Muscle layer of colon (tissue), 2 donors: ENCODE measurements at regions not wholly inside any gene's neighbourhood (a gene's known extent, or its start where the extent isn't known, plus 50 kb on each side); places are given as distances from the start of the nearest gene placed in this dataset.

ENCODE experiments used
- H3K27ac ChIP-seq: one replicate; pipeline ENCODE4 v1.7.0; 2013; ENCODE audit warnings: low read depth, mild to moderate bottlenecking, low read length, moderate library complexity
- H3K27me3 ChIP-seq, 2 donors: one replicate each; pipeline ENCODE4 v1.7.0; 2013; ENCODE audit warnings: low read length in 2 of 2, mild to moderate bottlenecking in 2 of 2; ENCODE audit not compliant: insufficient read depth in 2 of 2, control insufficient read depth in 1 of 2
- H3K36me3 ChIP-seq: one replicate; pipeline ENCODE4 v1.7.0; 2013; ENCODE audit warnings: mild to moderate bottlenecking, low read length; ENCODE audit not compliant: insufficient read depth
- H3K4me1 ChIP-seq: one replicate; pipeline ENCODE4 v1.7.0; 2013; ENCODE audit warnings: mild to moderate bottlenecking, low read length; ENCODE audit not compliant: insufficient read depth
- H3K4me3 ChIP-seq, 2 donors: one replicate each; pipeline ENCODE4 v1.7.0; 2013; ENCODE audit warnings: low read length in 2 of 2, low read depth in 1 of 2, mild to moderate bottlenecking in 1 of 2, moderate library complexity in 1 of 2
- H3K9ac ChIP-seq: one replicate; pipeline ENCODE4 v1.7.0; 2013; ENCODE audit warnings: low read length
- H3K9me3 ChIP-seq: one replicate; pipeline ENCODE4 v1.7.0; 2013; ENCODE audit warnings: mild to moderate bottlenecking, low read length
- donor health status: abdominal sarcoma.
- donor health status: Adenocarcinoma of cecum.

DNA sequence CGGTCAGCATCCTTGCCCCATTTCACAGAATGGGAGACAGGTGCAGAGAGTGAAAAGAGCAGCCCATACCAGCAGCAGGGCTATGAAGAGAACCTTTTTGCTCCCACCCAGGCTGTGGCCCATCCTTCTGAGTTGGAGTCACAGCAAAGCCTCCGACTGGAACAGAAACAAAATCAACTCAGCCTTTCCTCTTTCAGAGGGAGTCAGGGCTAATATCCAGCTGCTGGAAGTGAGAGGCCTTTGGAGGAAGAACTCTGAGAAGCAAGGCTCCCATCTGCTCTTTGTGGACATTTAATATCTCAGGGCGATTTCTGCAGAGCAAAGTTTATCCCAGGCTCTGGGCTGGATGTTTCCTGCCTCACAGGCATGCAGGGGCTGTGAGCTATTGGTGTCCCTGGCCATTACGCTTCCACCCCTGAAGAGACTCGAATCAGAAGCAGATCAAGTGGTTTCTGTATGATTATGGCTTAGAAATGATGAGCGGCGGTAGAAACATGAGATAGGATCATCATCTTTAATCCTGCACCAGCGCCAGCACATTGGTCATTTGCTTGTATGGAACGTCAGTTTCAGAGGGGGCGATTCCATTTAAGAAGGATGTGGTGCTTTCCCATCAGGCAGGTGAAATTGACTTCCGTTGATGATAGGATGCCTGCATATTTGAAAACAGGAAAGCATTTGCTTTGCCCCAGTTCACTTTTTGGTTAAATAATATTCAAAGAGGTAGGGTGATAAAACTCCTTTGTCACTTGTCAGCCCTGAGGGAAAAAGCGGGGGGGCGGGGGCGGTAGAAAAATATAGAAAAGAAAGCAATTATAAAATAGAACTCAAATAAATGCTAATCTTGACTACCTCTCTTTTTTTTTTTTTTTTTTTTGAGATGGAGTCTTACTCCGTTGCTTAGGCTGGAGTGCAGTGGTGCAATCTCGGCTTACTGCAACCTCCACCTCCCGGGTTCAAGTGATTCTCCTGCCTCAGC lies 152.4 kb downstream of the LRRC30 start:
- H3K4me3 ChIP-seq, result no peak overlapping the region
- H3K9ac ChIP-seq, result no peak overlapping the region
- no peaks in the 10 kb centered on the region for H3K27me3 ChIP-seq
- no peaks in the 10 kb centered on the region for H3K36me3 ChIP-seq
- no peaks in the 10 kb centered on the region for H3K9me3 ChIP-seq
- no peak overlapping the region for H3K27ac ChIP-seq
- H3K4me1 ChIP-seq, result peaks cover 12% of the 10 kb centered on the region

DNA sequence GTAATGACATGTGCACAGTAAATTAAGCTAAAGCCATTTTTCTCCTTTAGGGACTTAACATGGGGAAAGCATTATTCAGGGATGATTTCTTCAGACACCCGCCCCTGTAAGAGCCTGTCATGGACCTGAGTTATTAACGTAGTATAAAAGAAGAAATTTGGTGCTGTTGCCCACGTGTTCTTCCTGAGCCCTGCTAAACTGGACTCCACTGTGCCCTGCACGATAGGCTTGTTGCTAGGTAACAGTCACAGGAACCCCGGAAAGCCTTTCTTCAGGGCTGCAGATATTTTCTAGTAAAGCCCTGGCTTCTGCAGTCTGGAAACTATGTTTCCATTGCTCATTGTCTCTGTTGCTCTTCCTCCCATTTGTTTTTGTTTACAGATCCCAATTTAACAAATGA lies 157.9 kb downstream of the LRRC30 start:
- Histone ChIP-seq H3K27me3 (no peaks in the 10 kb centered on the region), H3K36me3 (no peaks in the 10 kb centered on the region)

DNA sequence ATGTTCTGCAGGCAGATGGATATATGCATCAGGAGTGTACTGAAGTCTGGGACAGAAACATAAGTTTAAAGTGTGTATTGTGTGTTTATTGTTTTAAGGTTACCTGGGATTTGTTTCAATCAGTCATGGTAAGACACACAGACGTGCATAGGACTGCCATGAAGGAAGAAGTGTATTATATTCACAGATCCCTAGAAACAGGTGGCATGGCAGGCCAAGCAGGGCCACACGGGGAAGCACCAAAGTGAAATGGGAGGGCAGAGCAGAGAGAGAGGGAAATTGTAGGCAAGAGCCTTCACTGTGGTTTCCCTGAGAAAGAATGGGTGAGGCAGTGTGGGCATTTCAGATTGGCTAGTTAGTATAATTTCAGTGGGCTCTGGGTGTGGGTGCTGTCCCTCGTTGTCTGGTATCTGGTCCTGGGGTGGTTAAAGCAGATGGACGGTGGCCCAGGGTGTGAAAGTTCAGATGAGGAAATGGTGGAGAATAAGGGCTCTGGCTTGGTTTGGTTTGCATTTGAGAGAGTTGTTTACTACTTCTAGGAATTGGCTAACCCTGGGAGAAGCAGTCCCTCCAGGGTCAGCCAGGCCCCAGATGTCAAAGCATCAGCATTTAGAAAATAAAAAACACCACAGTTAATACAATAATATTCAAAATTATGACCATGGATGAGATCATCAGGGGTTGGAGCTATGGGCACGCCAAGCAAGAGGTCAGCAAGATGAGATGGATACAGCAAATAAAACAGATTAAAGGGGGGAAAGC lies 160.0 kb downstream of the LRRC30 start:
- Histone ChIP-seq H3K27me3 (no peaks in the 10 kb centered on the region), H3K9ac (no peak overlapping the region), H3K4me3 (no peak overlapping the region), H3K36me3 (no peaks in the 10 kb centered on the region), H3K9me3 (no peaks in the 10 kb centered on the region), H3K4me1 (peaks cover 5% of the 10 kb centered on the region), H3K27ac (no peak overlapping the region)

More for the DNA sequence above, 157.9 kb downstream of the LRRC30 start:
- Histone ChIP-seq H3K27ac (no peak overlapping the region), H3K4me3 (no peak overlapping the region), H3K9me3 (no peaks in the 10 kb centered on the region), H3K4me1 (no peaks in the 10 kb centered on the region), H3K9ac (no peak overlapping the region)

DNA sequence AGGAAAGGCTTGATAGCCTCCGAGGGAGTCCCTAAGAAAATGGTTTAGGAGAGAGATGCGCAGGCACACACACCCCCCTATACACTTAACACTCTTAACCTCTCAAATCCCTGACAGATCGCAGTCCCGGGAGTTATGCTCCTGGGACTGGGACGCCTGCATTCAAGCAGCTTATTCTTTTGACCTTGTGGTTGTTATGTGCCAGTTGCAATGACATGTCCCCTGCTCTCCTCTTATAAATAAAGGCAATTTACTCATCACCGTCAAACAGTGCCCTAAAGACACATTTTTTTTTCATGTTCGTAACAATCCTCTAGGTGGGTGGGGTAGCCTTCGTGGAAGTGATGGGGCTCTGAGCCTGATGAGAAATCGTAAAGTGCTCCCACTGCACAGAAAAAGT lies 162.2 kb downstream of the LRRC30 start:
- Histone ChIP-seq H3K4me1 (peaks cover 5% of the 10 kb centered on the region), H3K4me3 (no peak overlapping the region), H3K27me3 (no peaks in the 10 kb centered on the region), H3K9me3 (no peaks in the 10 kb centered on the region), H3K27ac (no peak overlapping the region), H3K36me3 (no peaks in the 10 kb centered on the region), H3K9ac (no peak overlapping the region)

DNA sequence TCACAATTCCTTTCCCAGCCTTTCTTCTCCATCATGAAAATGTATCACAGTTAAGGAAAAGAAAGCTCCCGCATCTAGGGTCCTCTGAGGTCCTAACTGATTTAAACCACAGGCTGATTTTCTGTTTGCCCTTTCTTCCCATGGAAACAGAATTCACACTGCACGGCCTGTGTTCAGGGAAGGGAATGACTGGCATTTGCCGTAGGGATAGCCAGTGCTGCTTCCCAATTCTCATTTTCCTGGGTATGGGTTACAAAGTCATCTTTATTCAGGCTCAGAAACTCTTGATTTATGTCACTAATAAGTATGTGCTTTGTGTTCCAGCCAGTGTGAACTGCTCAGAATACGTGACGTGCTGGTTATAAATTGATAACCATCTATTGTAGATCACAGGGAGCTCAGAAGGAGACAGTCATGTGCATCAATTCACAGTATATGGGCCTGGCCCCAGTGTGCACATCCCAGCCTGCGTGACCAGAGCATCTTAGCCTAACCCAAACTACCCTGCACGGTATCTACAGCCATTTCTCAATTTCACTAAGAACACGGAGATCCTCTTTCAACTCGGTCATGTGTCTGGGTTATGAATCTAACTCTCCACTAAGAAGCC lies 163.3 kb downstream of the LRRC30 start:
- Histone ChIP-seq H3K27me3 (no peaks in the 10 kb centered on the region), H3K9ac (no peak overlapping the region), H3K9me3 (no peaks in the 10 kb centered on the region), H3K27ac (peak overlapping the region; percentile 59), H3K36me3 (no peaks in the 10 kb centered on the region), H3K4me1 (peaks cover 5% of the 10 kb centered on the region), H3K4me3 (no peak overlapping the region)

DNA sequence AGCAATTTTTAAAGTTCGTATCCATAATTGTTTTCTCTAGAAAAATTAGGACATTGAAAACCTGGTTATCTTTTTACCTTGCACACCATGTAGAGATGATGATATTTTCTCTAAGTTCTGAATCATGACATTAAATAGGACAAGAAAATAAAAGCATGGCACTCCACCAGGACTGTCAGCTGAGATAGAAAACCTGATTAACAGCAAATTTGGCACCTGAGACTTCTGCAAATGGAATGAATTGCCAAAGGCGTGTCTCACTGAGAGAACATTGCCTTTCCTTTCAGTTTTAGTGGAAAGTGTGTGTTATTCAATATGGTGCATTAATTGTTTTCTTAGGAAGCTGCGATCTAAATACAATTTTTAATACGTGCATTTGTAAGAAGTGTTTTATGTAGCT lies 164.7 kb downstream of the LRRC30 start:
- Histone ChIP-seq H3K27me3 (no peaks in the 10 kb centered on the region), H3K36me3 (no peaks in the 10 kb centered on the region), H3K9me3 (no peaks in the 10 kb centered on the region), H3K9ac (no peak overlapping the region), H3K4me3 (no peak overlapping the region), H3K27ac (no peak overlapping the region), H3K4me1 (peaks cover 5% of the 10 kb centered on the region)

DNA sequence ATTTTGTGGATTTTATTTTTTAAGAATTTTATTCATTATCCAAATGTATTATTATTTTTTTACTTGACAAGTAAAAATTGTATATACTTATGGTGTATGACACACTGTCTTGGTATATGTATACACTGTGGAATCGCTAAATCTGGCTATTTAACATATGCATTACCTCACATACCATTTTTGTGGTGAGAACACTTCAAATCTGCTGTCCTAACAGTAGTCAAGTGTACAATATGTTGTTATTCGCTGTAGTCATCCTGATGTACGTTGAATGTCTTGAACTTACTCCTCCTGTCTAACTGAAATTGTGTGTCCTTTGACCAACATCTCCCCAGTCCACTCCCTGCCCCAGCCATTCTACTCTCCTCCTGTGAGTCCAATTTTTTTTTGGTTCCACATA lies 153.2 kb upstream of the PTPRM start:
- no peaks in the 10 kb centered on the region for H3K9me3 ChIP-seq
- H3K27ac ChIP-seq, result no peak overlapping the region
- no peak overlapping the region for H3K4me3 ChIP-seq
- no peak overlapping the region for H3K9ac ChIP-seq
- no peaks in the 10 kb centered on the region for H3K27me3 ChIP-seq
- H3K36me3 ChIP-seq, result no peaks in the 10 kb centered on the region
- no peaks in the 10 kb centered on the region for H3K4me1 ChIP-seq

DNA sequence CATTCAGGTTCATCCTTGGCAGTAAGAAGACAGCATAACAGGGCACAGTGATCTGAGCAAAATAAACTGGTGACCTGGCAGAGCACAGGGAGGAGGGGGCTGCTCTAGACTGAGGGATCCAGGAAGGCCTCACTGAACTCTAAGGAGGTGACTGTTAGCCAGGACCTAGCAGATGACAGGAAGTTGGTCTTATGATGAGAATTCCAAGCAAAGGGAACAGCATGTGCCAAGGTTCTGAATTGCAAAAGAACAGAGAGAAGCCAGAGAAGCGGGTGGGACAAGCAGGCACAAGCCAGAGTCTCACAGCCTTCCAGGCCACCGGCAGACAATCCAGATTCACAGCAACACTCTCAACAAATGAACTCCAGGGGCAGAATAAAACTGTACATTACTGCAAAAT lies 152.7 kb upstream of the PTPRM start:
- no peak overlapping the region for H3K9ac ChIP-seq
- H3K4me1 ChIP-seq, result no peaks in the 10 kb centered on the region
- H3K27me3 ChIP-seq, result no peaks in the 10 kb centered on the region
- no peaks in the 10 kb centered on the region for H3K9me3 ChIP-seq
- no peak overlapping the region for H3K4me3 ChIP-seq
- H3K36me3 ChIP-seq, result no peaks in the 10 kb centered on the region
- H3K27ac ChIP-seq, result no peak overlapping the region

DNA sequence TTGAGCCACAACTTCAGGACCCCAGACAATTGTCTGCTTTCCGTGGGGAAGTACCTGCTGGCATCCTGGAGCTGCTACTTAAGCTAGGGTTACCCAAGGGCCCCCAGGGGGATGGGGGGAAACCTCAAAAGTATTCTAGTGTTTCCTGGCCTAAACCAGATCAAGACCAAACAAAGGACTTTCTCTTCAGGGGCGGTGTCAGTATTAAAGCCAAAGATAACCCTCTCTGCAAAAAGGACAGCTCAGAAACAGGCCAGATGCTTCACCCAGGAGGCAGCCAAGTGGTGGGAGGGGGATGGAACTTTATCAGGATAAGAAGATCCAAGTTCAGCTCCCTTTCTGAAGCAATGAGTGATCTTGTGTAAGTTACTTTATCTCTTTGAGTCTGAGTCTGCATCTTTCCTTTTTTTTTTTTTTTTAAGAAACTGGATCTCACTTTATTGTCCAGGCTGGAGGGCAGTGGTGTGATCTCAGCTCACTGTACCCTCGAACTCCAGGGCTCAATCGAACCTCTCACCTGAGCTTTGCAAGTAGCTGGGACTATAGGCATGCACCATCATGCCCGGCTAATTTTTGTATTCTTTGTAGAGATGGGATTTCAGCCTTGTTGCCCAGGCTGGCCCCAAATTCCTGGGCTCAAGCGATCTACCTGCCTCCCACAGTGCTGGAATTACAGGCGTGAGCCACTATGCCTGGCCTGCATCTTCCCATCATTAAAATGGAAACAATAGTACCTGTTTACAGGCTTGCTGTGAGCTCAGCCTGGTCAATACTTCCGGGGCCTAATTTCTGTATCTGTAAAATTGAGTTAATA lies 151.8 kb upstream of the PTPRM start:
- Histone ChIP-seq H3K27me3 (no peaks in the 10 kb centered on the region), H3K4me3 (no peak overlapping the region), H3K9ac (no peak overlapping the region), H3K36me3 (no peaks in the 10 kb centered on the region), H3K27ac (no peak overlapping the region), H3K9me3 (no peaks in the 10 kb centered on the region), H3K4me1 (no peaks in the 10 kb centered on the region)

DNA sequence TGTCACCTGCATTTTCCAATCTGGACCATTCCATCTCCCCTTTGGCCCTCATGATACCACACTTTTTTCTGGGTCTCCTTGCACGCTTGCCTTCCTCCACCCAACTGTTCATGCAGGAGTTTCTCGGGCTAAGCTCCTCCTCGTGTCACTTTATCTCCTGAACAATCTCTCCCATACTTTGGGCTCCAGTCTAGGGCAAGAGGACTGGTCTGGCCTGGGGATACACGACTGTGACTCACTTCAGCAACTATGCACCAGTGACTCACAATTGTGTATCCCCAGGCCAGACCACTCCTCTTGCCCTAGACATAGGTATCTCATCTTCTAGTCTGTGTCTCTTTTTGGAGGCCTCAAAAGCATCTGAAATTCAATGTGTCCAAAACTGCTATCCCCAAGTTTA lies 149.4 kb upstream of the PTPRM start:
- H3K27ac ChIP-seq, result no peak overlapping the region
- no peak overlapping the region for H3K9ac ChIP-seq
- no peaks in the 10 kb centered on the region for H3K27me3 ChIP-seq
- no peaks in the 10 kb centered on the region for H3K4me1 ChIP-seq
- no peak overlapping the region for H3K4me3 ChIP-seq
- H3K9me3 ChIP-seq, result no peaks in the 10 kb centered on the region
- no peaks in the 10 kb centered on the region for H3K36me3 ChIP-seq

DNA sequence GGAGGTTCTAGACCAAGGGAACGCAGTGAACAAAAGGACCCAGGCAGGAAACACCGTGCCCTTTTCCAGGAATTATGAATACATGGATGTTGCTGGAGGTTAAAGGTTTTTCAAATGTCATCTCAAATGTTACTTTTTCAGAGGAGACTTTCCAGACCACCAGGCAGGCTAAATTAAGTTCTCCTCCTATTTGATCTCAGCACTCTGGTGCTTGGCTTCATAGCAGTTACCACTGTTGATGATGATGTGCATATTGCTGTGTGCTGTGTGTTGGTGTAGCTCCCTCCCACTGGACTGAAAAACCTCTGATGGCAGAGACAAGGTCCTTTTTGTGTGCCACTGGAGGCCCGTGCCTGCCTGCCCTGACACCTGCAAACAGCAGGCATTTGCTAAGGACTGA lies 137.3 kb upstream of the PTPRM start:
- H3K36me3 ChIP-seq, result no peaks in the 10 kb centered on the region
- no peaks in the 10 kb centered on the region for H3K4me1 ChIP-seq
- H3K4me3 ChIP-seq, result no peak overlapping the region
- no peak overlapping the region for H3K9ac ChIP-seq
- H3K9me3 ChIP-seq, result no peaks in the 10 kb centered on the region
- no peak overlapping the region for H3K27ac ChIP-seq
- H3K27me3 ChIP-seq, result no peaks in the 10 kb centered on the region
